SK-N-SH treated with all-trans-retinoic acid at 6 μM for 48 hours (cell line): ENCODE measurements at regions not wholly inside any gene's neighbourhood (a gene's known extent, or its start where the extent isn't known, plus 50 kb on each side); places are given as distances from the start of the nearest gene placed in this dataset.

Experiments used
- ATAC-seq: fragments of 200-7000 bp; cut with Tn5 transposase; 3 replicates; pipeline ENCODE4 v1.9.1; 2020; ENCODE audit warnings: mild to moderate bottlenecking, moderate library complexity
- ARNTL ChIP-seq: fragments of 450-650 bp; formaldehyde crosslinking; IDR thresholded peaks from 2 replicates; pipeline ENCODE4 v1.5.0; 2020; ENCODE audit warnings: low read depth, mild to moderate bottlenecking, moderate library complexity, borderline replicate concordance
- BACH2 ChIP-seq: fragments of 250-450 bp; sonication (Bioruptor Pico); IDR thresholded peaks from 2 replicates; pipeline ENCODE4 v1.9.0; 2021; ENCODE audit warnings: mild to moderate bottlenecking, borderline replicate concordance
- CSDC2 ChIP-seq: fragments of 250-450 bp; sonication (Bioruptor Pico); IDR thresholded peaks from 2 replicates; pipeline ENCODE4 v1.5.0; 2020; ENCODE audit warnings: mild to moderate bottlenecking, moderate library complexity
- ESRRG ChIP-seq: fragments of 250-450 bp; sonication (Bioruptor Pico); IDR thresholded peaks from 2 replicates; pipeline ENCODE4 v1.6.1; 2021; ENCODE audit warnings: mild to moderate bottlenecking
- GLIS3 ChIP-seq: fragments of 250-450 bp; sonication (Bioruptor Pico); IDR thresholded peaks from 2 replicates; pipeline ENCODE4 v1.5.0; 2020; ENCODE audit warnings: mild to moderate bottlenecking, moderate library complexity
- ISL1 ChIP-seq: fragments of 250-450 bp; sonication (Bioruptor Pico); IDR thresholded peaks from 2 replicates; pipeline ENCODE4 v2.1.2; 2022; ENCODE audit warnings: mild to moderate bottlenecking, moderate library complexity
- OSR1 ChIP-seq: fragments of 250-450 bp; sonication (Bioruptor Pico); IDR thresholded peaks from 2 replicates; pipeline ENCODE4 v1.8.0; 2022; ENCODE audit warnings: moderate library complexity, mild to moderate bottlenecking, inconsistent platforms
- PPARA ChIP-seq: fragments of 250-450 bp; sonication (Bioruptor Pico); IDR thresholded peaks from 2 replicates; pipeline ENCODE4 v1.5.0; 2020; ENCODE audit warnings: mild to moderate bottlenecking, borderline replicate concordance
- RARB ChIP-seq: fragments of 250-450 bp; sonication (Bioruptor Pico); IDR thresholded peaks from 2 replicates; pipeline ENCODE4 v1.8.0; 2021; ENCODE audit warnings: mild to moderate bottlenecking, moderate library complexity
- SNAI2 ChIP-seq: fragments of 250-450 bp; sonication (Bioruptor Pico); IDR thresholded peaks from 2 replicates; pipeline ENCODE4 v1.5.0; 2020; ENCODE audit warnings: mild to moderate bottlenecking, moderate library complexity
- TOX ChIP-seq: fragments of 250-450 bp; sonication (Bioruptor Pico); IDR thresholded peaks from 2 replicates; pipeline ENCODE4 v1.8.0; 2021; ENCODE audit warnings: mild to moderate bottlenecking, moderate library complexity, borderline replicate concordance
- ZC3H10 ChIP-seq: fragments of 250-450 bp; sonication (Bioruptor Pico); IDR thresholded peaks from 2 replicates; pipeline ENCODE4 v1.5.1; 2021; ENCODE audit warnings: mild to moderate bottlenecking, moderate library complexity
- ZFP3 ChIP-seq: fragments of 250-450 bp; sonication (Bioruptor Pico); IDR thresholded peaks from 2 replicates; pipeline ENCODE4 v1.5.0; 2020; ENCODE audit warnings: mild to moderate bottlenecking, moderate library complexity
- ZFP30 ChIP-seq: fragments of 450-650 bp; formaldehyde crosslinking; IDR thresholded peaks from 2 replicates; pipeline ENCODE4 v1.5.0; 2022; ENCODE audit warnings: mild to moderate bottlenecking, moderate library complexity
- ZNF565 ChIP-seq: fragments of 450-650 bp; formaldehyde crosslinking; conservative IDR thresholded peaks from 2 replicates; pipeline ENCODE4 v1.5.0; 2020; ENCODE audit warnings: low read depth, mild to moderate bottlenecking, moderate library complexity
- ZNF8 ChIP-seq: fragments of 450-650 bp; formaldehyde crosslinking; IDR thresholded peaks from 2 replicates; pipeline ENCODE4 v1.5.0; 2020; ENCODE audit warnings: mild to moderate bottlenecking, moderate library complexity
- TF ChIP-seq, protein P1 (sequence below): fragments of 250-450 bp; sonication (Bioruptor Pico); IDR thresholded peaks from 2 replicates; pipeline ENCODE4 v1.5.1; 2020; ENCODE audit warnings: low read depth, mild to moderate bottlenecking, moderate library complexity
- TF ChIP-seq, protein P2 (sequence below): fragments of 250-450 bp; sonication (Bioruptor Pico); IDR thresholded peaks from 2 replicates; pipeline ENCODE4 v1.5.1; 2021; ENCODE audit warnings: mild to moderate bottlenecking, moderate library complexity
- TF ChIP-seq, protein P3 (sequence below): fragments of 250-450 bp; sonication (Bioruptor Pico); IDR thresholded peaks from 2 replicates; pipeline ENCODE4 v1.5.0; 2020; ENCODE audit warnings: mild to moderate bottlenecking, moderate library complexity
- TF ChIP-seq, protein P4 (sequence below): fragments of 250-450 bp; sonication (Bioruptor Pico); IDR thresholded peaks from 2 replicates; pipeline ENCODE4 v1.8.0; 2021; ENCODE audit warnings: low read depth, mild to moderate bottlenecking, moderate library complexity, borderline replicate concordance
- TF ChIP-seq, protein P5 (sequence below): fragments of 250-450 bp; sonication (Bioruptor Pico); IDR thresholded peaks from 2 replicates; pipeline ENCODE4 v1.8.0; 2020; ENCODE audit warnings: mild to moderate bottlenecking, moderate library complexity, borderline replicate concordance

DNA sequence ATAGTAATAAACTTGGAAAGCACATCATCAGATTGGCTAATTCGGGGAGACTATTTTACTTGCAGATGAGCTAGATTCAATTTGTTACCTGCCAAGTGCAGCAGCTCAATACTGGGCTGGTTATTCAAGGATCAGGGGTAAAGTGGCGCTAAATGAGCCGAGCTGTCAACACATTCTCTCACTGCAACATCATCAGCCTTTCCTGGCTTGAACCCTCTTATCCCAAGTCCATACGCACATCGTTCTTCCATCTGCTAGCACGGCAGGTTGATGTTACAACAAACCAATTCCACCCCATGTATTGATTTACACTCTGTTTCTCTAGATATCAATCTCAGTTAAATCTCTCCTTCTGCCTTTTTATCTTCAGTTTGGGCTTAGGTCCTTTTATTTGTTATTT lies 2101.5 kb upstream of the AGA start:
- no peak for ATAC-seq
- TF ChIP-seq RARB (CRISPR knock-in tag): no peak
- no peak for TF ChIP-seq ZFP30 (CRISPR knock-in tag)
- TF ChIP-seq, protein P1, sequence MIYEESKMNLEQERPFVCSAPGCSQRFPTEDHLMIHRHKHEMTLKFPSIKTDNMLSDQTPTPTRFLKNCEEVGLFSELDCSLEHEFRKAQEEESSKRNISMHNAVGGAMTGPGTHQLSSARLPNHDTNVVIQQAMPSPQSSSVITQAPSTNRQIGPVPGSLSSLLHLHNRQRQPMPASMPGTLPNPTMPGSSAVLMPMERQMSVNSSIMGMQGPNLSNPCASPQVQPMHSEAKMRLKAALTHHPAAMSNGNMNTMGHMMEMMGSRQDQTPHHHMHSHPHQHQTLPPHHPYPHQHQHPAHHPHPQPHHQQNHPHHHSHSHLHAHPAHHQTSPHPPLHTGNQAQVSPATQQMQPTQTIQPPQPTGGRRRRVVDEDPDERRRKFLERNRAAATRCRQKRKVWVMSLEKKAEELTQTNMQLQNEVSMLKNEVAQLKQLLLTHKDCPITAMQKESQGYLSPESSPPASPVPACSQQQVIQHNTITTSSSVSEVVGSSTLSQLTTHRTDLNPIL (CRISPR knock-in tag): no peak
- TF ChIP-seq, protein P2, sequence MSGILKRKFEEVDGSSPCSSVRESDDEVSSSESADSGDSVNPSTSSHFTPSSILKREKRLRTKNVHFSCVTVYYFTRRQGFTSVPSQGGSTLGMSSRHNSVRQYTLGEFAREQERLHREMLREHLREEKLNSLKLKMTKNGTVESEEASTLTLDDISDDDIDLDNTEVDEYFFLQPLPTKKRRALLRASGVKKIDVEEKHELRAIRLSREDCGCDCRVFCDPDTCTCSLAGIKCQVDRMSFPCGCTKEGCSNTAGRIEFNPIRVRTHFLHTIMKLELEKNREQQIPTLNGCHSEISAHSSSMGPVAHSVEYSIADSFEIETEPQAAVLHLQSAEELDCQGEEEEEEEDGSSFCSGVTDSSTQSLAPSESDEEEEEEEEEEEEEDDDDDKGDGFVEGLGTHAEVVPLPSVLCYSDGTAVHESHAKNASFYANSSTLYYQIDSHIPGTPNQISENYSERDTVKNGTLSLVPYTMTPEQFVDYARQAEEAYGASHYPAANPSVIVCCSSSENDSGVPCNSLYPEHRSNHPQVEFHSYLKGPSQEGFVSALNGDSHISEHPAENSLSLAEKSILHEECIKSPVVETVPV: no peak
- no peak for TF ChIP-seq CSDC2 (CRISPR knock-in tag)
- TF ChIP-seq ARNTL (CRISPR knock-in tag): no peak
- no peak for TF ChIP-seq BACH2 (CRISPR knock-in tag)
- TF ChIP-seq TOX (CRISPR knock-in tag): no peak
- no peak for TF ChIP-seq ZC3H10 (CRISPR knock-in tag)
- TF ChIP-seq PPARA (CRISPR knock-in tag): no peak
- no peak for TF ChIP-seq ZNF565 (CRISPR knock-in tag)
- no peak for TF ChIP-seq OSR1 (CRISPR knock-in tag)
- TF ChIP-seq, protein P3, sequence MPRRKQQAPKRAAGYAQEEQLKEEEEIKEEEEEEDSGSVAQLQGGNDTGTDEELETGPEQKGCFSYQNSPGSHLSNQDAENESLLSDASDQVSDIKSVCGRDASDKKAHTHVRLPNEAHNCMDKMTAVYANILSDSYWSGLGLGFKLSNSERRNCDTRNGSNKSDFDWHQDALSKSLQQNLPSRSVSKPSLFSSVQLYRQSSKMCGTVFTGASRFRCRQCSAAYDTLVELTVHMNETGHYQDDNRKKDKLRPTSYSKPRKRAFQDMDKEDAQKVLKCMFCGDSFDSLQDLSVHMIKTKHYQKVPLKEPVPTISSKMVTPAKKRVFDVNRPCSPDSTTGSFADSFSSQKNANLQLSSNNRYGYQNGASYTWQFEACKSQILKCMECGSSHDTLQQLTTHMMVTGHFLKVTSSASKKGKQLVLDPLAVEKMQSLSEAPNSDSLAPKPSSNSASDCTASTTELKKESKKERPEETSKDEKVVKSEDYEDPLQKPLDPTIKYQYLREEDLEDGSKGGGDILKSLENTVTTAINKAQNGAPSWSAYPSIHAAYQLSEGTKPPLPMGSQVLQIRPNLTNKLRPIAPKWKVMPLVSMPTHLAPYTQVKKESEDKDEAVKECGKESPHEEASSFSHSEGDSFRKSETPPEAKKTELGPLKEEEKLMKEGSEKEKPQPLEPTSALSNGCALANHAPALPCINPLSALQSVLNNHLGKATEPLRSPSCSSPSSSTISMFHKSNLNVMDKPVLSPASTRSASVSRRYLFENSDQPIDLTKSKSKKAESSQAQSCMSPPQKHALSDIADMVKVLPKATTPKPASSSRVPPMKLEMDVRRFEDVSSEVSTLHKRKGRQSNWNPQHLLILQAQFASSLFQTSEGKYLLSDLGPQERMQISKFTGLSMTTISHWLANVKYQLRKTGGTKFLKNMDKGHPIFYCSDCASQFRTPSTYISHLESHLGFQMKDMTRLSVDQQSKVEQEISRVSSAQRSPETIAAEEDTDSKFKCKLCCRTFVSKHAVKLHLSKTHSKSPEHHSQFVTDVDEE (CRISPR knock-in tag): no peak
- TF ChIP-seq ZFP3: no peak
- TF ChIP-seq, protein P4, sequence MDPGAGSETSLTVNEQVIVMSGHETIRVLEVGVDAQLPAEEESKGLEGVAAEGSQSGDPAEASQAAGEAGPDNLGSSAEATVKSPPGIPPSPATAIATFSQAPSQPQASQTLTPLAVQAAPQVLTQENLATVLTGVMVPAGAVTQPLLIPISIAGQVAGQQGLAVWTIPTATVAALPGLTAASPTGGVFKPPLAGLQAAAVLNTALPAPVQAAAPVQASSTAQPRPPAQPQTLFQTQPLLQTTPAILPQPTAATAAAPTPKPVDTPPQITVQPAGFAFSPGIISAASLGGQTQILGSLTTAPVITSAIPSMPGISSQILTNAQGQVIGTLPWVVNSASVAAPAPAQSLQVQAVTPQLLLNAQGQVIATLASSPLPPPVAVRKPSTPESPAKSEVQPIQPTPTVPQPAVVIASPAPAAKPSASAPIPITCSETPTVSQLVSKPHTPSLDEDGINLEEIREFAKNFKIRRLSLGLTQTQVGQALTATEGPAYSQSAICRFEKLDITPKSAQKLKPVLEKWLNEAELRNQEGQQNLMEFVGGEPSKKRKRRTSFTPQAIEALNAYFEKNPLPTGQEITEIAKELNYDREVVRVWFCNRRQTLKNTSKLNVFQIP (CRISPR knock-in tag): no peak
- TF ChIP-seq ESRRG (CRISPR knock-in tag): no peak
- no peak for TF ChIP-seq ZNF8 (CRISPR knock-in tag)
- no peak for TF ChIP-seq GLIS3 (CRISPR knock-in tag)

DNA sequence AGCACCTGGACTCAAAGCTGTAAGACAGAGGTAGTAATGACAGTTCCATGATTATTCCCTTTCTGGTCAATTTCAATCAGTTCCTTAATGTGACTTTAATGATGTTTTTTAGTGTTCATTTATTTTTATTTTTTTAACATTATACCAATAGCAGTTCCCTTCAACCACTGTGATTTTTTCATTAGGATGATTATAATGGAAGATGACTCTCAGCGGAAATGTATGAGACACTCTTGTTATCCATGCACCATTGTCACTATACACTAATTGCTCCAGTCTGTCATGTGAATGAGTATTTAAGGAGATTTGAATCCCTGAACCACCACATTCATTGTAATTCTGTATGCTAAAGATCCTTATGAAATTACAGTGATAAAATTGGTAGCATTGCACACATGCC lies 2102.3 kb upstream of the AGA start:
- no peak for ATAC-seq
- TF ChIP-seq ARNTL (CRISPR knock-in tag) (no peak), RARB (CRISPR knock-in tag) (no peak)
- TF ChIP-seq, protein P1 (CRISPR knock-in tag): no peak

DNA sequence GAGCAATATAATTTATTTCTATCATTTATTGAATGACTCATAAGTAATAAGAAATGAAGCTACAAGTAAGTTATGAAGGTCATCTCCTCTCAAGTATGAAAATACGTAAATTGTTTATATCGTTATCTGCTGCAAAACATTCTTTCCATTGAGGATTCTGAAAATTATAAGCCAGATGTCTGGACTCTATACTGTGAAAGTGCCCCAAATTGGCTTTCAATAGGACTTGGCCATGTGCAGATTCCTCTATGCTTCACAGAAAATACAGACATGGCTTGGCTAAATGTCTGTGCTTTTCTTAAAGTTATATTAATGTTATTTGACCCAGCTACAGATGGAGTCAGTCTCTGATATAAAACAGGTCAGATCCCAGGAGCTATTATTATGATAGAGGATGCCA lies 2109.9 kb upstream of the AGA start:
- ATAC-seq: peak; percentile 47

DNA sequence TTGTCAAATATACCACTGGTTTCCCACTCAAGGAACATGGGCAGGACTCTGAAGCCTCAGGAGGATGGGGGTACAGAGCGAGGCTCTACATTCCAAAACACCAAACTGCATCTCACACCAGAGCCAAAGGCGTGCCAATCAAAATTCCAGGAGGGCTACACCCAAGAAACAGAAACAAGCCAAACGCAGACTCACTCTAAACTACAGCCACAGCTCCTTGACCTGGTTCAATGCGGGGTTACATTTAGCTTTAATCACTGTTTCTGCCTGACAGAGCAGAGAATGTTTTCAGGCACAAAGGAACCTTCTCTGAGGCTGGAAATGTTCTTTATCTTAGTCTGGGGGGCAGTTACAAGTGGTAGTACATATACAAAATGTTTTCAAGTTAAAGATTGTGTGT lies 2121.5 kb upstream of the AGA start:
- TF ChIP-seq, protein P1 (CRISPR knock-in tag): no peak
- TF ChIP-seq ARNTL (CRISPR knock-in tag) (no peak), SNAI2 (CRISPR knock-in tag) (no peak), CSDC2 (CRISPR knock-in tag) (no peak), OSR1 (CRISPR knock-in tag) (no peak), BACH2 (CRISPR knock-in tag) (no peak), ESRRG (CRISPR knock-in tag) (no peak), ZNF8 (CRISPR knock-in tag) (no peak), ISL1 (CRISPR knock-in tag) (no peak)
- TF ChIP-seq, protein P5, sequence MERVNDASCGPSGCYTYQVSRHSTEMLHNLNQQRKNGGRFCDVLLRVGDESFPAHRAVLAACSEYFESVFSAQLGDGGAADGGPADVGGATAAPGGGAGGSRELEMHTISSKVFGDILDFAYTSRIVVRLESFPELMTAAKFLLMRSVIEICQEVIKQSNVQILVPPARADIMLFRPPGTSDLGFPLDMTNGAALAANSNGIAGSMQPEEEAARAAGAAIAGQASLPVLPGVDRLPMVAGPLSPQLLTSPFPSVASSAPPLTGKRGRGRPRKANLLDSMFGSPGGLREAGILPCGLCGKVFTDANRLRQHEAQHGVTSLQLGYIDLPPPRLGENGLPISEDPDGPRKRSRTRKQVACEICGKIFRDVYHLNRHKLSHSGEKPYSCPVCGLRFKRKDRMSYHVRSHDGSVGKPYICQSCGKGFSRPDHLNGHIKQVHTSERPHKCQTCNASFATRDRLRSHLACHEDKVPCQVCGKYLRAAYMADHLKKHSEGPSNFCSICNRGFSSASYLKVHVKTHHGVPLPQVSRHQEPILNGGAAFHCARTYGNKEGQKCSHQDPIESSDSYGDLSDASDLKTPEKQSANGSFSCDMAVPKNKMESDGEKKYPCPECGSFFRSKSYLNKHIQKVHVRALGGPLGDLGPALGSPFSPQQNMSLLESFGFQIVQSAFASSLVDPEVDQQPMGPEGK (CRISPR knock-in tag): no peak
- ATAC-seq: no peak; the same call in 2 of the 3 replicates

More for the DNA sequence above, 2109.9 kb upstream of the AGA start:
- no peak for TF ChIP-seq ZNF8 (CRISPR knock-in tag)
- no peak for TF ChIP-seq TOX (CRISPR knock-in tag)
